B cell (primary cell): ENCODE measurements at regions not wholly inside any gene's neighbourhood (a gene's known extent, or its start where the extent isn't known, plus 50 kb on each side); places are given as distances from the start of the nearest gene placed in this dataset.

Source experiments
- ATAC-seq: fragments of 200-7000 bp; cut with Tn5 transposase; one replicate; pipeline ENCODE4 v1.10.0; 2021; ENCODE audit warnings: low read depth, mild to moderate bottlenecking, moderate number of reproducible peaks, moderate library complexity
- CTCF ChIA-PET: fragments of 350-600 bp; sonication (Branson Sonifier 250); formaldehyde crosslinking; loops from one replicate; lab custom pipeline; 2021; ENCODE audit warnings: antibody characterized with exemption, inconsistent platforms; lab: Charles Lee
- POLR2A ChIA-PET: fragments of 350-600 bp; sonication (Branson Sonifier 250); formaldehyde crosslinking; loops from one replicate; lab custom pipeline; 2021; ENCODE audit warnings: antibody characterized with exemption; lab: Charles Lee
- DNase-seq: peaks from one replicate; pipeline ENCODE4 v3.0.0; 2013
- H2AFZ ChIP-seq: 2 replicates; pipeline ENCODE4 v1.6.1; 2012; ENCODE audit warnings: mild to moderate bottlenecking, low read depth, low read length; ENCODE audit not compliant: insufficient read depth, poor library complexity, severe bottlenecking
- H3K27ac ChIP-seq, 2 donors: 1 replicate in 1 of 2; 2 replicates in 1 of 2; pipeline ENCODE4 v1.5.1; 2012 to 2013; ENCODE audit warnings: low read length in 2 of 2, mild to moderate bottlenecking in 2 of 2, moderate library complexity in 1 of 2
- H3K27me3 ChIP-seq, 4 experiments: fragments of 200-600 bp in 1 of 4; sonication (generic) in 1 of 4; replicated peaks in 1 of 4; 1 replicate in 2 of 4; 2 replicates in 2 of 4; pipeline versions ENCODE4 v1.6.1 to v1.7.0; 2013 to 2016; ENCODE audit warnings: low read length in 3 of 4, mild to moderate bottlenecking in 2 of 4, mixed read lengths in 1 of 4, moderate library complexity in 1 of 4; ENCODE audit not compliant: insufficient read depth in 4 of 4, control insufficient read depth in 3 of 4; ENCODE audit errors: control extremely low read depth in 1 of 4
- H3K36me3 ChIP-seq, 2 experiments: replicated peaks in 1 of 2; 1 replicate in 1 of 2; 2 replicates in 1 of 2; pipeline versions ENCODE4 v1.6.1 to v1.7.1; 2013; ENCODE audit warnings: low read length in 1 of 2; ENCODE audit not compliant: insufficient read depth in 2 of 2, control insufficient read depth in 1 of 2; ENCODE audit errors: control extremely low read depth in 1 of 2, extremely low read depth in 1 of 2
- H3K4me1 ChIP-seq, 2 donors: fragments of 200-600 bp in 1 of 2; sonication (generic) in 1 of 2; 1 replicate in 1 of 2; 2 replicates in 1 of 2; pipeline versions ENCODE4 v1.5.1 to v1.6.1; 2013 to 2017; ENCODE audit warnings: low read length in 2 of 2; ENCODE audit not compliant: control insufficient read depth in 2 of 2, insufficient read depth in 2 of 2
- H3K4me2 ChIP-seq: replicated peaks from 2 replicates; pipeline ENCODE3; 2012; ENCODE audit warnings: mild to moderate bottlenecking, low read depth, low read length; ENCODE audit not compliant: poor library complexity, severe bottlenecking
- H3K4me3 ChIP-seq, 5 experiments: fragments of 200-600 bp in 1 of 5; sonication (generic) in 1 of 5; 1 replicate in 3 of 5; 2 replicates in 2 of 5; pipeline versions ENCODE4 v1.5.1 to v1.7.0; 2011 to 2016; ENCODE audit warnings: low read length in 4 of 5, mild to moderate bottlenecking in 4 of 5, low read depth in 2 of 5, control low read depth in 1 of 5, moderate library complexity in 1 of 5; ENCODE audit not compliant: insufficient read depth in 1 of 5; ENCODE audit errors: control extremely low read depth in 1 of 5, extremely low read depth in 1 of 5
- H3K79me2 ChIP-seq: fragments of 200-600 bp; sonication (generic); one replicate; pipeline ENCODE4 v1.6.0; 2016; ENCODE audit warnings: low read length; ENCODE audit not compliant: control insufficient read depth, insufficient read depth
- H3K9ac ChIP-seq: fragments of 200-600 bp; sonication (generic); 2 replicates; pipeline ENCODE4 v1.6.1; 2017; ENCODE audit warnings: mild to moderate bottlenecking, low read length, moderate library complexity
- H3K9me3 ChIP-seq, 3 donors: one replicate each; pipeline versions ENCODE4 v1.6.1 to v1.7.1; 2013; ENCODE audit warnings: low read length in 2 of 3; ENCODE audit not compliant: control insufficient read depth in 2 of 3, insufficient read depth in 1 of 3; ENCODE audit errors: control extremely low read depth in 1 of 3
- H4K20me1 ChIP-seq: 2 replicates; pipeline ENCODE4 v1.6.0; 2012; ENCODE audit warnings: mild to moderate bottlenecking, low read length; ENCODE audit not compliant: insufficient read depth, control insufficient read depth, poor library complexity, severe bottlenecking
- H3K27ac Mint-ChIP-seq: one replicate; pipeline ENCODE4 v1.8.0; 2021; ENCODE audit warnings: mixed read lengths
- H3K27me3 Mint-ChIP-seq: one replicate; pipeline ENCODE4 v1.8.0; 2021; ENCODE audit warnings: mixed read lengths
- H3K4me1 Mint-ChIP-seq: one replicate; pipeline ENCODE4 v1.8.0; 2021; ENCODE audit warnings: mixed read lengths
- H3K4me3 Mint-ChIP-seq: one replicate; pipeline ENCODE4 v1.8.0; 2021; ENCODE audit warnings: mixed read lengths
- H3K9me3 Mint-ChIP-seq: one replicate; pipeline ENCODE4 v1.8.0; 2022; ENCODE audit warnings: mixed read lengths; ENCODE audit not compliant: insufficient read depth
- EZH2 ChIP-seq: IDR thresholded peaks from 2 replicates; pipeline ENCODE4 v1.6.1; 2012; ENCODE audit warnings: borderline replicate concordance, low read depth, mild to moderate bottlenecking, moderate library complexity, low read length; ENCODE audit not compliant: insufficient read depth, poor library complexity, severe bottlenecking
- WGBS: methylation state at CpG from one replicate; pipeline ENCODE4 v1.1.5; 2013; ENCODE audit warnings: missing lambda C conversion rate; ENCODE audit not compliant: insufficient coverage; 5-methylcytosine and 5-hydroxymethylcytosine counted together
- intact Hi-C: fragments of 100-400 bp; cut with micrococcal nuclease; formaldehyde crosslinking; loops from one replicate; pipeline ENCODE4 v1.10.0; 2022
- TF ChIP-seq, protein P1 (sequence below): fragments of 200-600 bp; IDR thresholded peaks from one replicate; pipeline ENCODE4 v1.8.0; 2022; ENCODE audit warnings: antibody characterized with exemption, mild to moderate bottlenecking

DNA sequence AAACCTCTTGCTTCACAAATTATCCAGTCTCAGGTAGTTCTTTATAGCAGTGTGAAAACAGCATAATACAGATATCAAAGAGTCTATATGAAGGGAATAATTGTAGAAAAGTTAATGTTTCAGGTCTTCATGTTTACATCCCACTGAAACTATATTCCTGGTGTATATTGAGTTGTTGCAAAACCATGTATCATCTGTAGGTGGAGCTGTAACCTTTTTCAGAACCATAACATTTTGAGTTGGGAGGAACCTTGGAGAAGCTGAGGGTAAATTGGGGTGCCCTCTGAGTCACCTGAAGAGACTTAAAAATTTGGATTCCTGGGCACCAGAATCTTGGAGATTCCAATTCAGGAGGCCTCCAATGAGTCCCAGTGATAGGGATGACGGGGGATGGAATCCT, 51.9 kb upstream of the TAPT1 start:
- POLR2A ChIA-PET: no interaction called here
- H3K4me3 Mint-ChIP-seq: no peak overlapping the region
- no peak overlapping the region for H3K27ac Mint-ChIP-seq
- Histone ChIP-seq H3K79me2 (no peaks in the 10 kb centered on the region), H2AFZ (no peak overlapping the region), H3K27me3 (peaks cover 0 to 3% (median 0%) of the 10 kb centered on the region in 4 experiments), H3K27ac (no peak overlapping the region), H4K20me1 (no peaks in the 10 kb centered on the region), H3K36me3 (no peaks in the 10 kb centered on the region), H3K9ac (no peak overlapping the region), H3K4me2 (no peak overlapping the region), H3K9me3 (peaks cover 0 to 20% (median 11%) of the 10 kb centered on the region in 3 donors), H3K4me1 (no peaks in the 10 kb centered on the region), H3K4me3 (no peak overlapping the region)
- no peak for ATAC-seq
- intact Hi-C loops: no loop called here
- DNase-seq: no peak
- CTCF ChIA-PET: interaction anchor here (1.0 kb wide), 1 partner anchor 12 kb away, joined by 3 read pairs; no protein-coding TSS in a partner anchor
- peaks cover 5% of the 10 kb centered on the region for H3K9me3 Mint-ChIP-seq
- 86% methylated on average over 1 of the region's 1 CpG for WGBS
- peaks cover 4% of the 10 kb centered on the region for H3K27me3 Mint-ChIP-seq
- TF ChIP-seq, protein P1, sequence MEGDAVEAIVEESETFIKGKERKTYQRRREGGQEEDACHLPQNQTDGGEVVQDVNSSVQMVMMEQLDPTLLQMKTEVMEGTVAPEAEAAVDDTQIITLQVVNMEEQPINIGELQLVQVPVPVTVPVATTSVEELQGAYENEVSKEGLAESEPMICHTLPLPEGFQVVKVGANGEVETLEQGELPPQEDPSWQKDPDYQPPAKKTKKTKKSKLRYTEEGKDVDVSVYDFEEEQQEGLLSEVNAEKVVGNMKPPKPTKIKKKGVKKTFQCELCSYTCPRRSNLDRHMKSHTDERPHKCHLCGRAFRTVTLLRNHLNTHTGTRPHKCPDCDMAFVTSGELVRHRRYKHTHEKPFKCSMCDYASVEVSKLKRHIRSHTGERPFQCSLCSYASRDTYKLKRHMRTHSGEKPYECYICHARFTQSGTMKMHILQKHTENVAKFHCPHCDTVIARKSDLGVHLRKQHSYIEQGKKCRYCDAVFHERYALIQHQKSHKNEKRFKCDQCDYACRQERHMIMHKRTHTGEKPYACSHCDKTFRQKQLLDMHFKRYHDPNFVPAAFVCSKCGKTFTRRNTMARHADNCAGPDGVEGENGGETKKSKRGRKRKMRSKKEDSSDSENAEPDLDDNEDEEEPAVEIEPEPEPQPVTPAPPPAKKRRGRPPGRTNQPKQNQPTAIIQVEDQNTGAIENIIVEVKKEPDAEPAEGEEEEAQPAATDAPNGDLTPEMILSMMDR: no peak
- TF ChIP-seq EZH2: no peak
- H3K4me1 Mint-ChIP-seq: no peaks in the 10 kb centered on the region
